ENCODE measurements at regions not wholly inside any gene's neighbourhood (a gene's known extent, or its start where the extent isn't known, plus 50 kb on each side); places are given as distances from the start of the nearest gene placed in this dataset.

GRCh38 chr18:37787452-37787851, 221.9 kb upstream of the CELF4 start:
- no peak for DNase-seq (ENCODE audit: low read depth in 2 of 2)

GRCh38 chr18:37783771-37784170, 218.2 kb upstream of the CELF4 start:
- DNase-seq (ENCODE audit: low read depth in 2 of 2), result no peak

- no peak for DNase-seq (ENCODE audit: low read depth in 2 of 2)
Observed at GRCh38 chr18:37779220-37779619, 213.6 kb upstream of the CELF4 start.

DNA sequence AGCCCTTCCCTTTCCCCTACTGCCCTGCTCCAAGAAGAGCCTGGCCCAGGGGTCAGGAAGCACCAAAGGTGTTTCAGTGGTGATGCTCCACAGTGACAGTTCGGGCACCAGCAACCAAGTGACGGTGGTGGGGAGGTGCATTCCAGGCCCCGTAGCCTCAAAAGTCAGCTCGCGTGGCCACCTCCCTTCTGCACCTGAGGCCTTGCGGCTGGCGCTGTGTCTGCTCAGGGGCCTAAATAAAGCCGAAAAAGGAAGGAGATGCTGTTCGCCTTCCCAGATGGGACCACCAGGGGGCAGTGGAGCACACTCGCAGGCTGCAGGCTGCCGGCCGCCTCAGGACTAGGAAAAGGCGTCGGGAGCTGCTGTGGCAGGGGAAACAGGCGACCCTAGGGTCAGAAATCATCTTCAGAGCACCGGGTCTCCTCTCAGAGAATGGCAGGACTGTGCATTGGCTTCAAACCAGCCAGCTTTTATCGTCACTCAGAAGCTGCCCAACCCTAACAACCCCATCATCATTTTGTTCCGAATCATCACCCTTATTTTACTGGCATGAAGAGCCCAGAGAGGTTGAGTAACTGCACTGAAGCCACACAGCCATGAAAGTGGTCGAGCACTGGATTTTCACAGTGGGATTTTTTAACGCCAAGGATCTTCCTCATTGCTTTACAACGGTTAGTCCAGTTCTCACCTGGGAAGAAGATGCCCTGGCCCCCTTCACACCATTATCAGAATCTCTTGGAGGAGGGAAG, 213.0 kb upstream of the CELF4 start:
- DNase-seq (ENCODE audit: low read depth in 2 of 2), result peak in 1 of 2 experiments; percentile 33

DNA sequence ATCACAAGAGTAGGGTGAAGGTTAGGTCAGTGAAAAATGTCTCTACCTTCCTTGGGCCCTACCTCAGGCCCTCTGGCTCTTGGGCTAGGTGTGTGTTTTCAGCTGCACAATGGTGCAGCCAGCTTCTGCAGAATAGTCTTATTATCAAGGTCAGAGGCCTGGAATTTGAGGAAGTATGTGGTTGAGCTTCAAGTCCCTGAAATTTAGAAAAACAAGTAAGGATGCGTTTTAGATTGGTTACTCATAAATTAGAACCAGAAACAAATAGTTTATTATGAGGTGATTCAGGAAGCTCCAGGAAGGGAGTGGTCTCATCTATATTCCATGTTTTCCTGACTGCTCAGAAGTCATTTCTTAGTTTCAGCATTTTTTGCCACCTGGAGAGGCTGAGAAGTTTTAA, 204.2 kb upstream of the CELF4 start:
- DNase-seq (ENCODE audit: low read depth in 2 of 2), result no peak

- no peak for DNase-seq (ENCODE audit: low read depth in 2 of 2)
Observed at GRCh38 chr18:37764541-37765288, 199.1 kb upstream of the CELF4 start.

DNA sequence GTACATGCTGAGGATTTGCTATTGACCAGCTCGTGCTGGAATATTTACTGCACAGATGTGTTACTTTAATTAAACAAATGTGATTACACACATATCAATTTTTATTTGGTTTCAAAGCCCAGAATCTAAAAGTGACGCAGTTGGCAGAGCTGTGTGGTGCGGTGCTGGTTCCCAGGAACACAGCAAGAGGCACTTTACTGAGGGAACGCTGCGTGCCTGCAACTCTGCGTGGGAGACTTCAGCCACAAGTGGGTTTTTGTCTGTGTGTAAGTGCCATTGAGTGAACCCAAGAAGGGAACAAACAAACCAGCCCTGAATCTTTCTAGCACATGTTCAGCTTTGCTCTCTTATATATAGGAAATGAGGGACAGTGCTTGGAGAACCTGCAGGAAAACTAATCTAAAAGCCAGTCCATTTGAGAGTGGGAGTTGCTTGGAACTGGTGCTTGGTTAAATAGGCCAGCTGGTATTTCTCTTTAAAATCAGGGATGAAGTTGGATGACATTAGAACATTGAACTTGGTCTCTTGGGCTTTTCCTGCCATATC, 196.6 kb upstream of the CELF4 start:
- DNase-seq (ENCODE audit: low read depth in 2 of 2), result no peak

GRCh38 chr18:37754141-37754540, 188.5 kb upstream of the CELF4 start:
- DNase-seq (ENCODE audit: low read depth in 2 of 2), result no peak

DNA sequence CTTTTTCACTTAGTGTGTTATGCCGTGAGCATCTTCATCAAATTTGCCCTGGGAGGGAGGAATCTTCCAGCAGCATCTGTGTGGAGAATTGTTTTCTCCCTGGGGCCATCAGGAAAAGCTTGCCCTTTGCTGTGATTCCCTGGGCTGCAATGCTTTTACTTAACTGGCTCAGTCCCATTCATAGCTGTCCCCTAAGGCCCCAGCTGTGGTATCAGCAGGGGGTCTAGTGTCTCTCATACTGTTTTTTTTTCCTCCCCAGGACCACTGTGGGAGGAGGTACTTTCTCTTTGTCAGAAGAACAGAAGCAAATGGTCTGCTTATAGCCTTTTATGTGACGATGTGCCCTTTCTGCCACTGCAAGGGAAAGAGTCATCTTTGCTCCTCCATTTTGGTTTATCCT, 176.8 kb upstream of the CELF4 start:
- no peak for DNase-seq (ENCODE audit: low read depth in 2 of 2)

DNA sequence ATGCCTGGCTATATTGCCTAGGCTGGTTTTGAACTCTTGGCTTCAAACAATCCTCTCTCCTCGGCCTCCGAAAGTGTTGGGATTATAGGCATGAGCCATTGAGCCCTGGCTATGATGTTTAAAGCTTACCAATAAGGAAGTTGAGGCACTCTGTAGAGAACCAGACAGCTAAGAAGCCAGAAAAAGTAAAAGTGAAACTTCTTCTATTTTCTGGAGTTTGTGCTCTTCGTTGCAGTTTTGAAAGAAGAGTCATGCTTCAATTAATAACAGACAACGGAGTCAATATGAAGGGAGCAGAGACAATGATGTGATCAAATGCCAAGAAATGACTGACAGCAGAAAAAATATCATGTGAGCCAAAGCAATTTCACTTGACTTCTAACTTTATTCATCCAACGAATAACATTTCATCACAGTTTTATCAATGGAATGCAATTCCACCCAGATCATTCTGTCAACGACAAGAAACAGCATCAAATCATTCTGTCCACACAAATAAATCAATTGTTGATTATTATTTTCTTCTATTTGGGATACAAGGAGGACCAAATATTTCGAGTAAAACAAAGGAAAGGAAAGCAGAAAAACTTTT, 175.5 kb upstream of the CELF4 start:
- no peak for DNase-seq (ENCODE audit: low read depth in 2 of 2)

- DNase-seq (ENCODE audit: low read depth in 2 of 2), result no peak
Observed at GRCh38 chr18:37734406-37734805, 168.8 kb upstream of the CELF4 start.

DNA sequence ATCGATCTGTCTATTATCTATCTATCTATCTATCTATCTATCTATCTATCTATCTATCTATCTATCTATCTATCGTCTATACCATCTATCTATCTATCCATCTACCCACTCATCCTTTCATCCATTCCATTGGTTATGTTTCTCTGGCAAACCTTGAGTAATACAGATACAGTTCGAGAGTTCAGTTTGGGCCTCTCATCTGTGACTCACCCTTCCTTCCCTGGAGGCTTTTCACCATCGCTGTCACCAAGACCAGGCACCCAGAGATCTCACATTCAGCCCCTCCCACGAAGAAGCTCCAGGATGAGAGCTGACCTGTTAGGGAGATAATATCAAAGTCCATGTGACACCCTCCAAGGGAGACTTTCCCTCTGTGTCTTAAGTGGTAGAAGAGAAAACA, 164.1 kb upstream of the CELF4 start:
- DNase-seq (ENCODE audit: low read depth in 2 of 2), result no peak

GRCh38 chr18:37724206-37724605, 158.6 kb upstream of the CELF4 start:
- DNase-seq (ENCODE audit: low read depth in 2 of 2), result no peak

DNA sequence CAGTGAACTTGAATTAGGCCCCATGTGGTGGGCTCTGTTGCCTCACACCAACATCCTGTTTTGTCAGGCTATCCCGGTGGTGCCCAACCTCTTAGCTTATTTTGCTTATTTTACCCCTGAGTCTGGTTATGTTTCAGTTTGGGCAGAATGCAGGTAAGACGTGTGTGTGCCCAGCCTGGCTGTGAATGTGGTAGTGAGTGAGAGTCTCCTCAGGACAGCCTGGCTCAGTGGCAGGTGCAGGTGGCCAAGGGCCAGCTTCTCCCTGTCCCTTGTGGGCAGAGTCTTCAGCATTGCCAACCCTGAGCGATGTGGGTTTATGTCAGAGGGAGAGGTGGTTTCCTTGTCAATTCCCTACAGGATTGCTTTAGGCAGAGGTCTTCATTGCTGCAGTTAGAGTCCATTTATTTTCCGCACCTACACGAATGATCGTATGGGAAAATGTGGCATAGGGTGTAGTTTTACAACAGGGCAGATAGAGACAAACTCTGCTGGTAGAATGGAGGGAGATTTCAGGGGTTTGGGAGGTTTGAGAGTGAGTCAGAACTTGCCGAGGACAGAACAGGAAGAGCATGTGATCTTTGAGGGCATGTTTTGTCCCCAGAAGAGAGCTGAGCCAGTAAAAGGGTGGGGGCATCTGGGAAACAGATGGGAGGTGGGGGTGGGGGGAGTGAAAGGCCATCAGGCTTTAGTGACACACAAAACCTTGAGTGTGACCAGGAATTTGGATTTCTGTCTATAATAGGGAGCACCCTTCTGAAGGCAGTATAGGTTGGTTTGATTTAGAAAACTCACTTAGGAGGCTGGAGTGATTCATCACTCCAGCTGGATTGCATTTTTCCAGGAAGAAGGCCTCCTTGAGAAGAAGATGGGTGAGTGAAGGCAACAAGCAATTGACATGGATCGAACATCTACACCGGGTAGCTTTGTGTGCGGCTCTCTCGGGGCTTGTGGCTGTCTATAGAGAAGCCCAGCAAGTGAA, 156.2 kb upstream of the CELF4 start:
- DNase-seq (ENCODE audit: low read depth in 2 of 2), result no peak

- no peak for DNase-seq (ENCODE audit: low read depth in 2 of 2)
Observed at GRCh38 chr18:37720663-37721062, 155.1 kb upstream of the CELF4 start.

DNA sequence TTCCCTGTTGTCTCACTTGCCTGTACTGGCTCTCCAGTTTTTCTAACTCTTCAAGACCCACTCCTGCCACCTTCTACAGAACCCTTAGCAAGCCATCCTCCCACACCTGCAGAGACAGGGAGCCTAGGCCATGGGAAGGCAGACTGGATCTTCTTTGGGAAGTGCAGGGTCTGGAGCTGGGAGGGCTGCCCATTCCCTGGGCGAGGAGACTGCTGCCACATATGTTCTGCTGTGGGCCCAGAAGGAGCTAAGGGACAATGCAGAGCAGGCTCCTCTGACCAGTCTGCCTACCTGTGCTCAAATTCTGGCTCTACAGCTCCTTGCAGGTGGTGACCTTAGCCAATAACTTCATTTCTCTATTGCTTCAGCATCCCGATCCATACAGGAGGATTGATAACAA, 152.1 kb upstream of the CELF4 start:
- DNase-seq (ENCODE audit: low read depth in 2 of 2), result no peak

DNA sequence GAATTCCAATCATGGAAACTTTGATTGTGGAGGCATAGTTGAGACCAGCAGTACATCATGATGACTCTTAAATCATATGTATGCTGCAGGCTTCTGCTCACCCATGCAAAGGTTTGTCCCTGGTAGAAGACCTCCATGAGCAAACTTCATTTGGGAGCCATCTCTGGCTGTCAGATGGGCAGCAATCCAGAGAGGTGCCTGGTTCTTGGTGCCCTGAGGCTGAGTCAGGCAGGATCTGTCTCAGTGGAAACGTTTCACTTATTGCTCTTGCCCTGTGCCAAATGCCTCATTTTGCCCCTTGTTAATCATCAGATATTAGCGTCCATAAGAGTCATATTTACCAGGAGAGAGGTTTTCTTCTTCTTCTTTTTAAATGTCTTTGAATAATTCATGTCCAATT, 151.5 kb upstream of the CELF4 start:
- no peak for DNase-seq (ENCODE audit: low read depth in 2 of 2)

DNA sequence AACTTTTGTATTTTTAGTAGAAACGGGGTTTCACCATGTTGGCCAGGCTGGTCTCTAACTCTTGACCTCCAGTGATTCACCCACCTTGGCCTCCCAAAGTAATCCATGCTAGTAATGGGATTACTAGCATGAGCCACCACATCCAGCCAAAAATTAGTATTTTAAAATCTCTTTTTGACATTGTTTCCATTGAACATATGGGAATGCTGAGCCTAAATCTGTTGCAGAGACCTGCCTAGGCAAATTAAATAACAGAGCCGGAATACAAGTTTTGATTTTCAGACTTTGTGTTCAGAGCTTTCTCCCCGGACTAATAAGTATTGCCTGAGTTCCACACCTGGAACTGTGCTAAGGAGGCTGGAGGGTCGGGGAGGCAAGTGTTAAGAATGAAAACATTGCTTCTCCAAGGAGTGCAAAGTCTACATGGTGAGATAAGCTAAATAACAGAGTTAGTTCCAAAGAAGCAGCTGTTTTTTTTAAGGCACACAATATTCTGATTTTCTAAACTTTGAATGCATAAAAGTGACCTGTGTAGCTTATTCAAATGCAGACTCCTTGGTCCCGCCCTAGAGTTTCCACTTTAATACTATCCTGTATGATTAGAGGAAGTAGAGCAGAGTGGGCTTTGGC, 150.6 kb upstream of the CELF4 start:
- DNase-seq (ENCODE audit: low read depth in 2 of 2), result no peak

GRCh38 chr18:37714691-37715090, 149.1 kb upstream of the CELF4 start:
- DNase-seq (ENCODE audit: low read depth in 2 of 2), result no peak

GRCh38 chr18:37712776-37713175, 147.2 kb upstream of the CELF4 start:
- no peak for DNase-seq (ENCODE audit: low read depth in 2 of 2)
